ENCODE measurements at regions not wholly inside any gene's neighbourhood (a gene's known extent, or its start where the extent isn't known, plus 50 kb on each side); places are given as distances from the start of the nearest gene placed in this dataset.
"Not testable (repeated sequence)": the region's sequence is repeated elsewhere in the genome, so short reads cannot be mapped to it uniquely, and the experiment has no call there.

DNA sequence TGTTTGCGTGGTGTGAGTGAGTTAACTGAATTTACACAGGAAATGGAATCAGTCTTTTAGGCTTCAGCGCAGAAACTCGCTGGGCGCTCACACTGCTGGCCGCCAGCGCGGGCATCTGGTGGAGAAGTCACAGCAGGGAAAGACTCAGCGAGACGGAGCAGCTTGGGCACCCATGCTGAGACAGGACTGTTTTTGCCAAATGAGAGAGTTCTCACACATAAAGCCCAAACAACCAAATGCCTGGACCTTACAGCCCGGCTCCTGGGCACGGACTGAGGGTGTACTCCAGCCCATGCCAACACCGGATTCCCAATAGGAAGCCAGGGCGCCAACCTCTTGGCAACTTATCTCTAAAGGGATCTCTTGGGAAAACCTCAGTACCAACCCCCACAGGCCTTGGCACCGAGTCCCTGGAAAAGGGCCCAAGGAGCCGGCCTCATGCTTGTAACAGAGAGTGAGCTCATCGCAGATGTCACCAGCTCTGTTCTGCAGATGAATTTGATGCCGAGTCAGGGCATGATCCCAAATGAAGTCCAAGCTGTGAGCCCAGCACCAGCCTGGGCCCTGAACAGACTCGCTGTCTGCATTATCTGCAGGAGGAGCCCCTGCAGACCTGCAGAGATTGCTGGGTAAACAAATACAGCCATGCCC, 4065.2 kb upstream of the TPTE start:
- not testable (repeated sequence) for DNase-seq (ENCODE audit: insufficient read length, low spot score, missing footprints); H2AFZ ChIP-seq (ENCODE audit: low read length); H3K4me3 ChIP-seq (ENCODE audit: insufficient read depth, low read length); H3K79me2 ChIP-seq (ENCODE audit: insufficient read depth, low read length); H3K4me1 ChIP-seq (ENCODE audit: insufficient read depth, low read length); H4K20me1 ChIP-seq (ENCODE audit: insufficient read depth, low read length); H3K9me3 ChIP-seq (ENCODE audit: low read depth, low read length); H3K27me3 ChIP-seq (ENCODE audit: insufficient read depth, low read length); H3K36me3 ChIP-seq (ENCODE audit: insufficient read depth, low read length); H3K27ac ChIP-seq (ENCODE audit: low read depth, low read length); H3K4me2 ChIP-seq (ENCODE audit: insufficient read depth, low read length)

DNA sequence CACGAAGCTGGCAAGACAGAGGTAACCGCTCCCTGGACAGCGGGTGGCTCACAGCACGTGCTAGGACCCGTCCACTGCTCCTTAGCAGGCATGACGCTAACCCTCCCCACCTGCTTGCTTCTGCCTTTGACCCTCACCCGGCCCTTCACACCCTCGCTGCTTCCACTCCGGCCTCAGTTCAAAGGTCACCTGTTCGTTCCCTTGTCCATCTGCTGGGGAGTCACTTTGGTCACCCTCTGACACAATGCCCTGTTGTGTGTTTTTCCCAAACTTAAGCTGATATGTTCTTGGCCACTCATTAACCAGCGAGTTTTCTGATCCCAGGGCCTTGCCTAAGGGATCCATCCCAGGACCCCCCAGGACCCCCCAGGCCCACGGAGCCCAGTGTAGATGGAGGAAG, 4061.6 kb upstream of the TPTE start:
- not testable (repeated sequence) for H3K36me3 ChIP-seq (ENCODE audit: insufficient read depth, low read length); H3K9me3 ChIP-seq (ENCODE audit: low read depth, low read length); H4K20me1 ChIP-seq (ENCODE audit: insufficient read depth, low read length); H3K4me3 ChIP-seq (ENCODE audit: insufficient read depth, low read length); H3K79me2 ChIP-seq (ENCODE audit: insufficient read depth, low read length); H3K4me1 ChIP-seq (ENCODE audit: insufficient read depth, low read length); H3K4me2 ChIP-seq (ENCODE audit: insufficient read depth, low read length); H2AFZ ChIP-seq (ENCODE audit: low read length); DNase-seq (ENCODE audit: insufficient read length, low spot score, missing footprints); H3K27me3 ChIP-seq (ENCODE audit: insufficient read depth, low read length); H3K27ac ChIP-seq (ENCODE audit: low read depth, low read length)

DNA sequence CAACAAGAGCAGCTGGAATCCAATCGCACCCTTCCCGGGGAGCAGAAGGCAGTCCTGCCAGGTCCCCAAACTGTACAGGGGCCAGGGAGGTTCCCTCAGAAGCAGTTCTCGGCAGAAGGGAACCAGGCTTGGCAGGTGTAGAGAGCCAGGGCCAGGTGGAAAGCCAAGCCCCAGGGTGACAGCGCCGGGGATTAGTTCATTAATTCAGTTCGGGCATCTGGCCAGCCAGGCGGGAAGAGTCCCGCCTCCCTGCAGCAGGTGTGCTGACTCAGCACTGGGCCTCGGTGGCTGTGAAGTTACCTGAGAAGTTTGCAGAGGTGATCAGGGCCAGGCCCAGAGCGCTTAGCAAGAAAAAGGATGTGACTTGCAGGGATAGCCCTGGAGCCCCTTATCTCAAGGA, 4060.0 kb upstream of the TPTE start:
- H4K20me1 ChIP-seq (ENCODE audit: insufficient read depth, low read length); H3K4me3 ChIP-seq (ENCODE audit: insufficient read depth, low read length); H3K27me3 ChIP-seq (ENCODE audit: insufficient read depth, low read length); H3K27ac ChIP-seq (ENCODE audit: low read depth, low read length); DNase-seq (ENCODE audit: insufficient read length, low spot score, missing footprints); H3K36me3 ChIP-seq (ENCODE audit: insufficient read depth, low read length); H3K4me2 ChIP-seq (ENCODE audit: insufficient read depth, low read length); H3K4me1 ChIP-seq (ENCODE audit: insufficient read depth, low read length); H2AFZ ChIP-seq (ENCODE audit: low read length); H3K9me3 ChIP-seq (ENCODE audit: low read depth, low read length); H3K79me2 ChIP-seq (ENCODE audit: insufficient read depth, low read length): not testable (repeated sequence)

DNA sequence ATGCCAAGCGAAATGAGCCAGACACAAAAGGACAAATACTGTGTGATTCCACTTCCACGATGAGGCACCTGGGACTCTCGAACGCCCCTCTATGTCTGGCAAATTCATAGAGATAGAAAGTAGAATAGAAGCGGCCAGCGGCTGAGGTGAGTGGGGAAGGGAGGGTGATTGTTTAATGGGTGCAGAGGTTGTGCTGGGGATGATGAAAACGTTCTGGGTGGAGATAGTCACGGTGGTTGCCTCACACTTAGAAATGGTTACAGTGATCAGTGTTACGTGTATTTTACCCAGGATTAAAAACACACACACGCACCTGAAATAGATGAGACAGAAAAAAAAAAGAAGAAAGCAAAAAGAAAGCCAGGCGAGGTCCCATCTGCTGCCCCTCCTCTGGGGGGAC, 4057.0 kb upstream of the TPTE start:
- not testable (repeated sequence) for H3K4me1 ChIP-seq (ENCODE audit: insufficient read depth, low read length); H3K27me3 ChIP-seq (ENCODE audit: insufficient read depth, low read length); H3K79me2 ChIP-seq (ENCODE audit: insufficient read depth, low read length); H3K36me3 ChIP-seq (ENCODE audit: insufficient read depth, low read length); H3K9me3 ChIP-seq (ENCODE audit: low read depth, low read length); H3K27ac ChIP-seq (ENCODE audit: low read depth, low read length); H3K4me3 ChIP-seq (ENCODE audit: insufficient read depth, low read length); H3K4me2 ChIP-seq (ENCODE audit: insufficient read depth, low read length); H4K20me1 ChIP-seq (ENCODE audit: insufficient read depth, low read length); DNase-seq (ENCODE audit: insufficient read length, low spot score, missing footprints); H2AFZ ChIP-seq (ENCODE audit: low read length)

DNA sequence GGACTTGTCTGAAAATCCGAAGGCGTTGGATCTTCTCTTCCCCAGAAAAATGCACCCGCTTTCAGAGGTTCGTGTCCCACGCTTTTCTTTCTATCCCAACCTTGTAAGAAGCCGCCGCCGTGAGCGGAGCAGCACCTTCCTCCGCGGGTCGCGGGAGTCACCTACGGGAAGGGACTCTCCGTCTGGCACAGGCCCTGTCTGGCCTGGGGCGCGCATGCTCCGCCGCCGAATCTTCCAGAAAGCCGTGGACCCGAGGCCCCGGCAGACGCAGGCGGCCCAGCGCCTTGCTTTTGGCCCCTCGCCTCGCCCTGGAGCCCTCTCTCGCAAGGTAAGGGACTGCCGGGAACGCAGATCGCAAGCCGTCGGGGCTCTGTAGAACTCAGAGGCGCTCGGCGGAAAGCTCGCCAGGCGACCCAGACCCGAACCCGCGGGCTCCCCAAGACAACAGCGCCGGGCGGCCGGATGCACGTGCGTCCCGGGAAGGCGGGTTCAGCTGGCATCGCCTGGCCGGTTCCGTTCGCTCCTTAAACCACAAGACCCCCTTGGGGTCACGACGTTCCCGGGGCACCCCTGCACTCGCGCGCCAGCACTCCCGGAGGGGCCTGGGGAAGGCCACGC, 4055.2 kb upstream of the TPTE start:
- not testable (repeated sequence) for H3K27ac ChIP-seq (ENCODE audit: low read depth, low read length); H3K36me3 ChIP-seq (ENCODE audit: insufficient read depth, low read length); H3K27me3 ChIP-seq (ENCODE audit: insufficient read depth, low read length); H3K4me3 ChIP-seq (ENCODE audit: insufficient read depth, low read length); DNase-seq (ENCODE audit: insufficient read length, low spot score, missing footprints); H3K4me2 ChIP-seq (ENCODE audit: insufficient read depth, low read length); H3K79me2 ChIP-seq (ENCODE audit: insufficient read depth, low read length); H4K20me1 ChIP-seq (ENCODE audit: insufficient read depth, low read length); H2AFZ ChIP-seq (ENCODE audit: low read length); H3K4me1 ChIP-seq (ENCODE audit: insufficient read depth, low read length); H3K9me3 ChIP-seq (ENCODE audit: low read depth, low read length)

DNA sequence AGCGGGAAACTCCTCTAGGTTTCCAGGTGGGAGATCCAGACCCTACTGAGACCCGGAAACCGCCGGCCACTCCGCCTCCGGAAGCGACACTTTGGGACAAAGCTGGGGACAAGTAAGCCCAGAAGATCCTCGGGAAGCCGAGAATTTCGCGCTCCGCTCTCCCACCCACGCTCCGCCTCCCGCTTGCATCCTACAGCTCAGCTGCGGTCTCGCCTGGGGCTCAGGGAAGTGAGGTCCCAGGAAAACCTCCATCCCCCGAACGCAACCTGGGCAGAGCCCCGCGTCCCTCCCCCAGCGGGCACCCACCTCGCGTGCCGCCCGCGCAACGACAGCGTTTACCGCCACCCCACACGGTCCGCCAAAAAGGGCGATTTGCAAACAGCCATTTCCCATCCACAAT, 4054.7 kb upstream of the TPTE start:
- not testable (repeated sequence) for DNase-seq (ENCODE audit: insufficient read length, low spot score, missing footprints); H3K4me2 ChIP-seq (ENCODE audit: insufficient read depth, low read length); H3K36me3 ChIP-seq (ENCODE audit: insufficient read depth, low read length); H3K79me2 ChIP-seq (ENCODE audit: insufficient read depth, low read length); H3K27ac ChIP-seq (ENCODE audit: low read depth, low read length); H3K27me3 ChIP-seq (ENCODE audit: insufficient read depth, low read length); H4K20me1 ChIP-seq (ENCODE audit: insufficient read depth, low read length); H3K4me3 ChIP-seq (ENCODE audit: insufficient read depth, low read length); H2AFZ ChIP-seq (ENCODE audit: low read length); H3K9me3 ChIP-seq (ENCODE audit: low read depth, low read length); H3K4me1 ChIP-seq (ENCODE audit: insufficient read depth, low read length)

DNA sequence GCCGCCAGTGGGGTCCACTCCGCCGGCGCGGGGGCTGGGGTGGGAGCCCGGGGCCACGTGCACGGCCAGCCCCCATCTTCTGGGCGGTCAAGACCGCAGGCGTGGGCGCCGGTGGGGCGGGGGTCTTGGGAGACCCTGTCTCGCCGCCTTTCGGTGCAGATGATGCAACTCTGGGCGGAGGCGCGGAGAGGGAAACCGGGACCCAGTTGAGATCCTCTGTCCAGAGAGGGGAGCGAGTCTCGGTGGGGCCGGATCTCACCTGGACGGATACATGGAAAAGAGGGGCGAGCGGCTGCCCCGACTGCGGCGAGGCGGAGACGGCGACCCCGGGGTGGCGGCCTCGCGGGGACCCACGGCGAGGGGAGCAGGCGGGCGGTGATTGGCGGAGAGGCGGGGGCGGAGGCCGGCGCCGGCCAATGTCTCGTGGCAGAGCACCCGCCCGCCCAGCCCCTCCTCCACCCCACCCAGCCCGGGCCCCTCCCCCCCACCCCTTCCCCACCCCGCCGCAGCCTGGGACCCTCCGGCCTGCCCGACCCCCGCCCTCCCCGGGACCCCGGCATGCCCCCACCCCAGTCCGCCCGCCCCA, 4054.1 kb upstream of the TPTE start:
- H3K9me3 ChIP-seq (ENCODE audit: low read depth, low read length); H2AFZ ChIP-seq (ENCODE audit: low read length): not testable (repeated sequence)

DNA sequence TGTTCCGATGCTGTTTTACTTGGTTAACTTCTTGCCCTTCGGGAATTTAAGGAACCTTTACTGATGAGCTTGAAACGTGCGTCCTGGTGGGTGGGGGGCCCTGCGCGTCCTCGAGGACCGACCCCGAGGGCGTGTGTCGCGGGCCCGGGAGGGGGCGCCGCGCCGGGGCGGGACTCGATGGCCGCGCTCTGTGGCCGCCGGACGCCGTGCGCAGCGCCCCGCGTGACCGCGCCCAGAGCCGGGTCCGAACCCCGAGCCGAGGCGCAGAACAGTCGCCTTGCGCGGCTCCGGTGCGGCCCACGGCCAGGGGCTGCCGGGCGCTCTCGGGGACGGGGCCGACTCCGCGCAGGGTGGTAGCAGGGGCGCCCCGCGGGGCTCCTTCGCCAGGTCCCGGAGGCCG, 4053.5 kb upstream of the TPTE start:
- not testable (repeated sequence) for H3K4me2 ChIP-seq (ENCODE audit: insufficient read depth, low read length); DNase-seq (ENCODE audit: insufficient read length, low spot score, missing footprints); H3K79me2 ChIP-seq (ENCODE audit: insufficient read depth, low read length); H4K20me1 ChIP-seq (ENCODE audit: insufficient read depth, low read length); H3K36me3 ChIP-seq (ENCODE audit: insufficient read depth, low read length); H3K4me1 ChIP-seq (ENCODE audit: insufficient read depth, low read length); H3K9me3 ChIP-seq (ENCODE audit: low read depth, low read length); H3K27ac ChIP-seq (ENCODE audit: low read depth, low read length); H3K27me3 ChIP-seq (ENCODE audit: insufficient read depth, low read length); H2AFZ ChIP-seq (ENCODE audit: low read length); H3K4me3 ChIP-seq (ENCODE audit: insufficient read depth, low read length)

More for the DNA sequence above, 4054.1 kb upstream of the TPTE start:
- DNase-seq (ENCODE audit: insufficient read length, low spot score, missing footprints); H3K4me2 ChIP-seq (ENCODE audit: insufficient read depth, low read length); H3K27me3 ChIP-seq (ENCODE audit: insufficient read depth, low read length); H3K36me3 ChIP-seq (ENCODE audit: insufficient read depth, low read length); H3K4me1 ChIP-seq (ENCODE audit: insufficient read depth, low read length); H3K27ac ChIP-seq (ENCODE audit: low read depth, low read length); H3K4me3 ChIP-seq (ENCODE audit: insufficient read depth, low read length); H4K20me1 ChIP-seq (ENCODE audit: insufficient read depth, low read length); H3K79me2 ChIP-seq (ENCODE audit: insufficient read depth, low read length): not testable (repeated sequence)

DNA sequence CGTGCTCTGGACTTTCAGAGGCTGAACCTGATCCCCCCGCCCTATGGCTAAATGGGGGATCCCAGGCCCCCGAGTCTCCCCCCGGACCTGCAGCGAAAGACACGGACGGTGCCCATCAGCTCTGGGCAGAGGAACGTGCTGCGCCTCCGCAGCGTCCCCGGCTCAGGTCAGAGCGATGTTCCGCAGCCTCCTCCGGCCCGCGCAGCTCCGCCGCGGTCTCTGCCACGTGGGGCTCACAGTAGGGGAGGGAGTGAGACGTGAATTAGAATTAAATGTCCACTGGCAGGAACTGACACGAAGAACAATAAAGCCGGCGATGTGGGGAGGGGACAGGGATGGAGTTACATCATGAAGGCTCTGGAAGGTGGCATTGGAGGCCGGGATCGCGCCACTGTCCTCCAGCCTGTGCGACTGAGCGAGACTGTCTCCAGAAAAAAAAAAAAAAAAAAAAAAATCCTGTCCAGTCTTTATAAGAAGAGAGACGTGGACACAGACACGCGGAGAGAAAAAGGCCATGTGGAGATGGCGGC, 4053.0 kb upstream of the TPTE start:
- H3K4me3 ChIP-seq (ENCODE audit: insufficient read depth, low read length); H3K27ac ChIP-seq (ENCODE audit: low read depth, low read length); DNase-seq (ENCODE audit: insufficient read length, low spot score, missing footprints); H3K27me3 ChIP-seq (ENCODE audit: insufficient read depth, low read length); H3K79me2 ChIP-seq (ENCODE audit: insufficient read depth, low read length); H3K4me2 ChIP-seq (ENCODE audit: insufficient read depth, low read length); H3K4me1 ChIP-seq (ENCODE audit: insufficient read depth, low read length); H3K36me3 ChIP-seq (ENCODE audit: insufficient read depth, low read length); H2AFZ ChIP-seq (ENCODE audit: low read length); H4K20me1 ChIP-seq (ENCODE audit: insufficient read depth, low read length); H3K9me3 ChIP-seq (ENCODE audit: low read depth, low read length): not testable (repeated sequence)
